GM12865 (cell line): ENCODE measurements at regions not wholly inside any gene's neighbourhood (a gene's known extent, or its start where the extent isn't known, plus 50 kb on each side); places are given as distances from the start of the nearest gene placed in this dataset.

Source experiments
- DNase-seq: peaks from one replicate; pipeline ENCODE4 v3.0.0; 2010; ENCODE audit warnings: low read depth
- H3K4me3 ChIP-seq: 2 replicates; pipeline ENCODE4 v1.5.1; 2011; ENCODE audit warnings: mild to moderate bottlenecking, low read depth, low read length, control low read depth
- CTCF ChIP-seq: IDR thresholded peaks from 2 replicates; pipeline ENCODE4 v1.5.1; 2011; ENCODE audit warnings: low read length, control low read depth, low read depth, inconsistent platforms; ENCODE audit not compliant: insufficient read depth; ENCODE audit errors: missing control alignments

GRCh38 chr4:20362148-20362547 is 110.4 kb downstream of the SLIT2 start:
- TF ChIP-seq CTCF, result no peak
- no peak for DNase-seq
- H3K4me3 ChIP-seq, result no peak overlapping the region

- no peak for TF ChIP-seq CTCF
- no peak for DNase-seq
- no peak overlapping the region for H3K4me3 ChIP-seq
These were observed 113.3 kb downstream of the SLIT2 start for GRCh38 chr4:20364969-20365368.

GRCh38 chr4:20367446-20367845 is 115.7 kb downstream of the SLIT2 start:
- no peak for TF ChIP-seq CTCF
- H3K4me3 ChIP-seq, result no peak overlapping the region
- no peak for DNase-seq

- no peak for TF ChIP-seq CTCF
- no peak for DNase-seq
- no peak overlapping the region for H3K4me3 ChIP-seq
These were observed 117.2 kb downstream of the SLIT2 start for GRCh38 chr4:20368926-20369325.

- no peak for DNase-seq
- H3K4me3 ChIP-seq, result no peak overlapping the region
- TF ChIP-seq CTCF, result no peak
These were observed 118.6 kb downstream of the SLIT2 start for GRCh38 chr4:20370274-20370673.

- TF ChIP-seq CTCF, result no peak
- H3K4me3 ChIP-seq, result no peak overlapping the region
- DNase-seq, result peak; percentile 37
These were observed 124.4 kb downstream of the SLIT2 start for GRCh38 chr4:20376070-20376469.

GRCh38 chr4:20378181-20378580 is 126.5 kb downstream of the SLIT2 start:
- DNase-seq, result no peak
- TF ChIP-seq CTCF, result no peak
- no peak overlapping the region for H3K4me3 ChIP-seq
